Ovary (tissue), 7 donors: ENCODE measurements at regions not wholly inside any gene's neighbourhood (a gene's known extent, or its start where the extent isn't known, plus 50 kb on each side); places are given as distances from the start of the nearest gene placed in this dataset.

Experiments used
- DNase-seq, 5 donors: peaks; one replicate each; pipeline ENCODE4 v3.0.0-alpha.2; 2019 to 2020
- H3K27ac ChIP-seq, 2 donors: fragments of 200-600 bp; one replicate each; pipeline versions ENCODE4 v1.5.1 to v1.8.0; 2019 to 2022
- H3K27me3 ChIP-seq: fragments of 200-600 bp; one replicate; pipeline ENCODE4 v1.8.0; 2022
- H3K36me3 ChIP-seq: fragments of 200-600 bp; sonication (generic); one replicate; pipeline ENCODE4 v1.5.1; 2019
- H3K4me1 ChIP-seq: one replicate; pipeline ENCODE4 v1.8.1; 2013; ENCODE audit warnings: mild to moderate bottlenecking, moderate library complexity; ENCODE audit not compliant: insufficient read depth
- H3K4me3 ChIP-seq: fragments of 200-600 bp; sonication (generic); one replicate; pipeline ENCODE4 v1.5.1; 2017
- H3K9me3 ChIP-seq, 2 donors: fragments of 200-600 bp in 1 of 2; sonication (generic) in 1 of 2; one replicate each; pipeline versions ENCODE4 v1.5.1 to v1.8.1; 2013 to 2019; ENCODE audit warnings: mild to moderate bottlenecking in 1 of 2, moderate library complexity in 1 of 2
- EP300 ChIP-seq: sonication (generic); formaldehyde crosslinking; IDR thresholded peaks from one replicate; pipeline ENCODE4 v1.6.1; 2017; ENCODE audit warnings: antibody characterized with exemption
- POLR2A ChIP-seq: fragments of 450-650 bp; IDR thresholded peaks from one replicate; pipeline ENCODE4 v1.6.1; 2017; ENCODE audit warnings: antibody characterized with exemption, mild to moderate bottlenecking, moderate library complexity
- WGBS, 3 donors: extraction: QIAGEN DNeasy Blood & Tissue Kit in 1 of 3; methylation state at CpG; one replicate each; pipeline versions ENCODE4 v1.1.5 to v1.1.7; 2013 to 2017; 5-methylcytosine and 5-hydroxymethylcytosine counted together
- intact Hi-C, 4 donors: fragments of 100-400 bp; cut with DNase I; formaldehyde crosslinking; loops; one replicate each; pipeline versions ENCODE4 v1.11.0 to v1.15.1; 2022 to 2023
- TF ChIP-seq, protein P1 (sequence below), 3 donors: fragments of 450-650 bp in 2 of 3; fragments of 200-600 bp in 1 of 3; IDR thresholded peaks; one replicate each; pipeline versions ENCODE4 v1.5.1 to v1.8.0; 2016 to 2022; ENCODE audit warnings: antibody characterized with exemption in 3 of 3, mild to moderate bottlenecking in 1 of 3
- donor health status: DM: no; HTN: no; CAD: no; lungs with moderate emphysema.
- donor health status: DM: no; HTN: no; CAD: no.
- donor health status: Bipolar disorder and iron deficiency.
- donor health status: DM: no; HTN: no; CAD: no.
- donor health status: DM: yes; HTN: yes; CAD: no.

GRCh38 chr19:33878910-33879810 lies 82.5 kb downstream of the KCTD15 start:
- Histone ChIP-seq H3K36me3 (no peaks in the 10 kb centered on the region), H3K27ac (peak overlapping the region in 1 of 2 donors; percentile 68), H3K27me3 (no peaks in the 10 kb centered on the region), H3K4me1 (peaks cover 15% of the 10 kb centered on the region), H3K9me3 (no peaks in the 10 kb centered on the region), H3K4me3 (no peak overlapping the region)
- WGBS, 3 donors, result 26 to 69% (median 48%) methylated on average over 11 of the region's 11 CpGs
- intact Hi-C loops, result loop anchor here in 1 of 4 donors (5.0 kb wide), 1 partner anchor 82 kb away; the partner anchor contains the start of gene KCTD15
- TF ChIP-seq POLR2A, result no peak
- no peak for TF ChIP-seq EP300
- TF ChIP-seq, protein P1, sequence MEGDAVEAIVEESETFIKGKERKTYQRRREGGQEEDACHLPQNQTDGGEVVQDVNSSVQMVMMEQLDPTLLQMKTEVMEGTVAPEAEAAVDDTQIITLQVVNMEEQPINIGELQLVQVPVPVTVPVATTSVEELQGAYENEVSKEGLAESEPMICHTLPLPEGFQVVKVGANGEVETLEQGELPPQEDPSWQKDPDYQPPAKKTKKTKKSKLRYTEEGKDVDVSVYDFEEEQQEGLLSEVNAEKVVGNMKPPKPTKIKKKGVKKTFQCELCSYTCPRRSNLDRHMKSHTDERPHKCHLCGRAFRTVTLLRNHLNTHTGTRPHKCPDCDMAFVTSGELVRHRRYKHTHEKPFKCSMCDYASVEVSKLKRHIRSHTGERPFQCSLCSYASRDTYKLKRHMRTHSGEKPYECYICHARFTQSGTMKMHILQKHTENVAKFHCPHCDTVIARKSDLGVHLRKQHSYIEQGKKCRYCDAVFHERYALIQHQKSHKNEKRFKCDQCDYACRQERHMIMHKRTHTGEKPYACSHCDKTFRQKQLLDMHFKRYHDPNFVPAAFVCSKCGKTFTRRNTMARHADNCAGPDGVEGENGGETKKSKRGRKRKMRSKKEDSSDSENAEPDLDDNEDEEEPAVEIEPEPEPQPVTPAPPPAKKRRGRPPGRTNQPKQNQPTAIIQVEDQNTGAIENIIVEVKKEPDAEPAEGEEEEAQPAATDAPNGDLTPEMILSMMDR (IDR thresholded peaks at IDR 0.05), result no peak
- no peak for DNase-seq

GRCh38 chr19:33879818-33880575 lies 83.3 kb downstream of the KCTD15 start:
- intact Hi-C loops, result loop anchor here in 1 of 4 donors (5.0 kb wide), 1 partner anchor 83 kb away; the partner anchor contains the start of gene KCTD15
- Histone ChIP-seq H3K4me3 (no peak overlapping the region), H3K27ac (peak overlapping the region in 1 of 2 donors; percentile 68), H3K9me3 (no peaks in the 10 kb centered on the region), H3K27me3 (no peaks in the 10 kb centered on the region), H3K36me3 (no peaks in the 10 kb centered on the region), H3K4me1 (peaks cover 15% of the 10 kb centered on the region)
- WGBS, 3 donors, result 12 to 40% (median 15%) methylated on average over 15 of the region's 15 CpGs
- TF ChIP-seq POLR2A, result no peak
- TF ChIP-seq, protein P1 (IDR thresholded peaks at IDR 0.05), result no peak
- no peak for TF ChIP-seq EP300
- peak; percentile 34 to 67 (median 47) for DNase-seq

- WGBS, 3 donors, result 2 to 5% (median 2%) methylated on average over 12 of the region's 12 CpGs
- Histone ChIP-seq H3K4me1 (peaks cover 11% of the 10 kb centered on the region), H3K9me3 (no peaks in the 10 kb centered on the region), H3K36me3 (no peaks in the 10 kb centered on the region), H3K27me3 (no peaks in the 10 kb centered on the region), H3K4me3 (no peak overlapping the region), H3K27ac (peak overlapping the region in 1 of 2 donors; percentile 40)
- intact Hi-C loops, result no loop called here
- no peak for TF ChIP-seq EP300
- TF ChIP-seq POLR2A, result no peak
- TF ChIP-seq, protein P1 (IDR thresholded peaks at IDR 0.05), result no peak
- peak in 2 of 5 donors; percentile 38 to 53 for DNase-seq
These were observed 87.3 kb downstream of the KCTD15 start for GRCh38 chr19:33883859-33884519.

DNA sequence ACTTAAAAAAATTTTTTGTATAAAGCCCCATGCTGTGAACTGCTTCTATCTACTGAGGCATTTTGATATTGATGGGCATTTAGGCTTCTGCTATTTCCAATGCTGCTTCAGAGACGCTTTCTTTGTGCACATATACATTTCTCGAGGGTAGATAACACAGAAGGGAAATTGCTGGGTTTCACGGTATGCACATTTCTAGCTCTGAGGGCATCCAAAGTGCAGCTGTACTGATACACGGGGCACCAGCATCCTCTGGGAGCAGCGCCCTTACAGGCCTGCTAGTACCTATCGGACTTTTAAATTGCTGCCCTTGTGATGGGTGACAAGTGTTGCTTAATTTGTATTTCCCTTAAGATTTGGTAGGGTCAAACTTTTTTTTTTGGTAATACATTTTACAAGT lies 88.6 kb downstream of the KCTD15 start:
- H3K4me3 ChIP-seq, result no peak overlapping the region
- 80 to 89% (median 86%) methylated on average over 6 of the region's 6 CpGs for WGBS, 3 donors

More for the DNA sequence above, 88.6 kb downstream of the KCTD15 start:
- no peaks in the 10 kb centered on the region for H3K36me3 ChIP-seq
- TF ChIP-seq POLR2A, result no peak
- TF ChIP-seq EP300, result no peak
- TF ChIP-seq, protein P1 (IDR thresholded peaks at IDR 0.05), result no peak
- no peaks in the 10 kb centered on the region for H3K27me3 ChIP-seq
- no peaks in the 10 kb centered on the region for H3K9me3 ChIP-seq
- intact Hi-C loops, result no loop called here
- DNase-seq, result no peak
- peaks cover 5% of the 10 kb centered on the region for H3K4me1 ChIP-seq
- H3K27ac ChIP-seq, result no peak overlapping the region
